ENCODE measurements at regions not wholly inside any gene's neighbourhood (a gene's known extent, or its start where the extent isn't known, plus 50 kb on each side); places are given as distances from the start of the nearest gene placed in this dataset.
"Not testable (repeated sequence)": the region's sequence is repeated elsewhere in the genome, so short reads cannot be mapped to it uniquely, and the experiment has no call there.

- no peaks in the 10 kb centered on the region for H3K36me3 Mint-ChIP-seq (ENCODE audit: low read depth)
- Histone ChIP-seq H3K9me3 (ENCODE audit: control insufficient read depth in 1 of 2, insufficient read depth in 1 of 2, low read length in 2 of 2) (no peaks in the 10 kb centered on the region), H3K4me3 (ENCODE audit: low read length) (no peak overlapping the region), H3K36me3 (ENCODE audit: insufficient read depth, low read length) (no peaks in the 10 kb centered on the region), H3K27ac (ENCODE audit: low read depth in 1 of 2, low read length in 2 of 2) (no peak overlapping the region), H3K4me1 (ENCODE audit: insufficient read depth, low read length) (no peaks in the 10 kb centered on the region), H3K27me3 (ENCODE audit: control insufficient read depth in 1 of 2, insufficient read depth in 2 of 2, low read length in 2 of 2) (no peaks in the 10 kb centered on the region)
- CTCF ChIA-PET: no interaction called here
- POLR2A ChIA-PET: no interaction called here
- DNase-seq (no peak), ATAC-seq (ENCODE audit: poor library complexity) (no peak)
- H3K4me3 Mint-ChIP-seq: no peak overlapping the region
- peaks cover 4% of the 10 kb centered on the region for H3K9me3 Mint-ChIP-seq
- no peaks in the 10 kb centered on the region for H3K4me1 Mint-ChIP-seq (ENCODE audit: low read depth)
- TF ChIP-seq CTCF (IDR thresholded peaks at IDR 0.05): no peak
- no peaks in the 10 kb centered on the region for H3K27me3 Mint-ChIP-seq
- H3K27ac Mint-ChIP-seq: no peak overlapping the region
- intact Hi-C loops (cut with DNase I, micrococcal nuclease): no loop called here
Observed at GRCh38 chr11:21653951-21654421, 538.9 kb upstream of the ANO5 start.

GRCh38 chr11:21656065-21656464 is 536.8 kb upstream of the ANO5 start:
- peaks cover 7% of the 10 kb centered on the region for H3K9me3 Mint-ChIP-seq
- Histone ChIP-seq H3K36me3 (ENCODE audit: insufficient read depth, low read length) (no peaks in the 10 kb centered on the region), H3K27me3 (ENCODE audit: control insufficient read depth in 1 of 2, insufficient read depth in 2 of 2, low read length in 2 of 2) (no peaks in the 10 kb centered on the region), H3K4me3 (ENCODE audit: low read length) (no peak overlapping the region), H3K9me3 (ENCODE audit: control insufficient read depth in 1 of 2, insufficient read depth in 1 of 2, low read length in 2 of 2) (no peaks in the 10 kb centered on the region), H3K27ac (ENCODE audit: low read depth in 1 of 2, low read length in 2 of 2) (no peak overlapping the region), H3K4me1 (ENCODE audit: insufficient read depth, low read length) (no peaks in the 10 kb centered on the region)
- ChIA-PET CTCF (no interaction called here), POLR2A (no interaction called here)
- TF ChIP-seq CTCF (IDR thresholded peaks at IDR 0.05): no peak
- H3K4me3 Mint-ChIP-seq: no peak overlapping the region
- intact Hi-C loops (cut with DNase I, micrococcal nuclease): no loop called here
- H3K27me3 Mint-ChIP-seq: no peaks in the 10 kb centered on the region
- no peaks in the 10 kb centered on the region for H3K36me3 Mint-ChIP-seq (ENCODE audit: low read depth)
- DNase-seq (no peak), ATAC-seq (ENCODE audit: poor library complexity) (no peak)
- no peak overlapping the region for H3K27ac Mint-ChIP-seq
- no peaks in the 10 kb centered on the region for H3K4me1 Mint-ChIP-seq (ENCODE audit: low read depth)

GRCh38 chr11:21658654-21659193 is 534.2 kb upstream of the ANO5 start:
- H3K4me1 ChIP-seq (ENCODE audit: insufficient read depth, low read length): no peaks in the 10 kb centered on the region
- intact Hi-C loops (cut with DNase I, micrococcal nuclease): no loop called here
- no peak overlapping the region for H3K4me3 Mint-ChIP-seq

GRCh38 chr11:21659377-21659776 is 533.5 kb upstream of the ANO5 start:
- H3K9me3 Mint-ChIP-seq; H3K4me3 ChIP-seq (ENCODE audit: low read length); H3K9me3 ChIP-seq (ENCODE audit: control insufficient read depth in 1 of 2, insufficient read depth in 1 of 2, low read length in 2 of 2); intact Hi-C loops (cut with DNase I, micrococcal nuclease); H3K4me1 Mint-ChIP-seq (ENCODE audit: low read depth); H3K4me3 Mint-ChIP-seq; POLR2A ChIA-PET; H3K27me3 ChIP-seq (ENCODE audit: control insufficient read depth in 1 of 2, insufficient read depth in 2 of 2, low read length in 2 of 2); H3K27ac ChIP-seq (ENCODE audit: low read depth in 1 of 2, low read length in 2 of 2); CTCF ChIA-PET; H3K36me3 ChIP-seq (ENCODE audit: insufficient read depth, low read length); H3K4me1 ChIP-seq (ENCODE audit: insufficient read depth, low read length); H3K27me3 Mint-ChIP-seq; H3K27ac Mint-ChIP-seq; DNase-seq; ATAC-seq (ENCODE audit: poor library complexity); H3K36me3 Mint-ChIP-seq (ENCODE audit: low read depth): not testable (repeated sequence)

More at GRCh38 chr11:21658654-21659193, 534.2 kb upstream of the ANO5 start:
- DNase-seq (no peak), ATAC-seq (ENCODE audit: poor library complexity) (no peak)
- CTCF ChIA-PET: no interaction called here
- POLR2A ChIA-PET: no interaction called here
- no peaks in the 10 kb centered on the region for H3K36me3 ChIP-seq (ENCODE audit: insufficient read depth, low read length)
- Mint-ChIP-seq H3K36me3 (ENCODE audit: low read depth) (no peaks in the 10 kb centered on the region), H3K27me3 (no peaks in the 10 kb centered on the region), H3K27ac (no peak overlapping the region), H3K4me1 (ENCODE audit: low read depth) (no peaks in the 10 kb centered on the region), H3K9me3 (peaks cover 7% of the 10 kb centered on the region)
- H3K27ac ChIP-seq (ENCODE audit: low read depth in 1 of 2, low read length in 2 of 2): no peak overlapping the region
- no peak overlapping the region for H3K4me3 ChIP-seq (ENCODE audit: low read length)
- H3K27me3 ChIP-seq (ENCODE audit: control insufficient read depth in 1 of 2, insufficient read depth in 2 of 2, low read length in 2 of 2): no peaks in the 10 kb centered on the region
- no peaks in the 10 kb centered on the region for H3K9me3 ChIP-seq (ENCODE audit: control insufficient read depth in 1 of 2, insufficient read depth in 1 of 2, low read length in 2 of 2)
- no peak for TF ChIP-seq CTCF (IDR thresholded peaks at IDR 0.05)

Measured in CD4-positive, alpha-beta T cell (primary cell).